Parathyroid adenoma (tissue), 2 donors: ENCODE measurements at regions not wholly inside any gene's neighbourhood (a gene's known extent, or its start where the extent isn't known, plus 50 kb on each side); places are given as distances from the start of the nearest gene placed in this dataset.
A peak's percentile ranks its signal among the peaks of the same experiment; 100 is the strongest.
"Not testable (repeated sequence)": the region's sequence is repeated elsewhere in the genome, so short reads cannot be mapped to it uniquely, and the experiment has no call there.

Experiments used
- H2AFZ ChIP-seq: fragments of 300-600 bp; sonication (generic); one replicate; pipeline ENCODE4 v1.7.0; 2017; ENCODE audit warnings: antibody characterized with exemption, mild to moderate bottlenecking
- H3K27ac ChIP-seq: fragments of 300-600 bp; sonication (generic); one replicate; pipeline ENCODE4 v1.7.0; 2017
- H3K27me3 ChIP-seq: fragments of 300-600 bp; sonication (generic); one replicate; pipeline ENCODE4 v1.7.0; 2017; ENCODE audit warnings: low read length; ENCODE audit not compliant: control insufficient read depth, insufficient read depth
- H3K36me3 ChIP-seq: fragments of 300-600 bp; sonication (generic); one replicate; pipeline ENCODE4 v1.7.0; 2017; ENCODE audit warnings: low read length; ENCODE audit not compliant: control insufficient read depth, insufficient read depth
- H3K4me1 ChIP-seq: fragments of 300-600 bp; sonication (generic); one replicate; pipeline ENCODE4 v1.7.0; 2017; ENCODE audit warnings: control low read depth
- H3K4me2 ChIP-seq: fragments of 300-600 bp; sonication (generic); one replicate; pipeline ENCODE4 v1.7.0; 2017; ENCODE audit warnings: low read length
- H3K4me3 ChIP-seq: fragments of 300-600 bp; sonication (generic); one replicate; pipeline ENCODE4 v1.7.0; 2017; ENCODE audit warnings: low read depth, low read length
- H3K79me2 ChIP-seq: fragments of 300-600 bp; sonication (generic); one replicate; pipeline ENCODE4 v1.7.0; 2017; ENCODE audit warnings: control low read depth
- H3K9ac ChIP-seq: fragments of 300-600 bp; sonication (generic); one replicate; pipeline ENCODE4 v1.7.0; 2017; ENCODE audit warnings: mild to moderate bottlenecking
- H3K9me3 ChIP-seq: fragments of 300-600 bp; sonication (generic); one replicate; pipeline ENCODE4 v1.7.0; 2017; ENCODE audit warnings: low read length; ENCODE audit not compliant: control insufficient read depth
- TF ChIP-seq, protein P1 (sequence below): fragments of 300-600 bp; sonication (generic); IDR thresholded peaks from one replicate; pipeline ENCODE4 v1.7.0; 2017; ENCODE audit warnings: antibody characterized with exemption, mild to moderate bottlenecking
- donor health status: primary hyperparathyroidism.

DNA sequence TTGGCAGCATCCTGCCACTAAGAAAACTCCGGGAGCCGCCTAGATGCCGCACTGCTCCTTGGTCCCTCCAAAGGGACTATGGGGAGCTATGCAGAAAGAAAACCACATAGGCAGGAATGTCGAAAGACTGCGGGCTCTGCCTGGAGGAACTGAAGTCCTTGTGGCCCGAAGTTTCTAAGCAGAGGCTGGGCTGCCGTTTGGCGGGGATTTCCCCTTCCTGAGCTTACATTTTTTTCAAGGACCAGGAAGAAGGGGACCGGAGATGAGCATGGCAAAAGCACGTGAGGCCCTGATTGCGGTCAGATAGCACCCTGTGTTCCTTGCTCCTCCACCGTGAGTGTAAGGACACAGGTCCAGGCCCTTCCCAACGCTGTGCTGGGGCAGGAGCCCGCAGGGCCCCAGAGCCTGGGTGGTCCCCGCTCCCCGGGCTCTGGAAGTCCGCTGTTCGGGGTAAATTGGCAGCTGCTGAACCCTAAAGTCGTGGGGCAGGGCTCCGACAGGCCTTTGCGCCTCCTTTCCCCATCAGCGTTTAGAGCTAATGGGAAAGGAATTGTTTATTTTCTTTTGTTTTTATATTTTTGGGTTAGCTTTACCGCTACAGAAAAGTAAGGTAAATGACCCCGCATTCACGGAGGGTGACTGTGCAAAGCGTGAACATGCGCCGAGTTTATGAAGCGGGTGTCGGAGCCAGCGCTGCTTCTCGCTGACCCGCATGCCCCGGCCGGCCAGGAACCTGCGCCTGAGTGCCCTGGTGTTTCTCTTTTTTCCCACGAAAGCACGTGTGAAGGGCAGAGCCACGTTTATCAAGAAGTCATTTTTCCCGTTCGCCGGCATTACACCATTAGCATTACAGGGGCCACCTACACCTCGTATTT, 356.5 kb upstream of the ZNF32 start:
- H3K4me3 ChIP-seq: no peak overlapping the region
- H3K27me3 ChIP-seq: no peaks in the 10 kb centered on the region
- TF ChIP-seq, protein P1, sequence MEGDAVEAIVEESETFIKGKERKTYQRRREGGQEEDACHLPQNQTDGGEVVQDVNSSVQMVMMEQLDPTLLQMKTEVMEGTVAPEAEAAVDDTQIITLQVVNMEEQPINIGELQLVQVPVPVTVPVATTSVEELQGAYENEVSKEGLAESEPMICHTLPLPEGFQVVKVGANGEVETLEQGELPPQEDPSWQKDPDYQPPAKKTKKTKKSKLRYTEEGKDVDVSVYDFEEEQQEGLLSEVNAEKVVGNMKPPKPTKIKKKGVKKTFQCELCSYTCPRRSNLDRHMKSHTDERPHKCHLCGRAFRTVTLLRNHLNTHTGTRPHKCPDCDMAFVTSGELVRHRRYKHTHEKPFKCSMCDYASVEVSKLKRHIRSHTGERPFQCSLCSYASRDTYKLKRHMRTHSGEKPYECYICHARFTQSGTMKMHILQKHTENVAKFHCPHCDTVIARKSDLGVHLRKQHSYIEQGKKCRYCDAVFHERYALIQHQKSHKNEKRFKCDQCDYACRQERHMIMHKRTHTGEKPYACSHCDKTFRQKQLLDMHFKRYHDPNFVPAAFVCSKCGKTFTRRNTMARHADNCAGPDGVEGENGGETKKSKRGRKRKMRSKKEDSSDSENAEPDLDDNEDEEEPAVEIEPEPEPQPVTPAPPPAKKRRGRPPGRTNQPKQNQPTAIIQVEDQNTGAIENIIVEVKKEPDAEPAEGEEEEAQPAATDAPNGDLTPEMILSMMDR: no peak
- H3K9me3 ChIP-seq: no peaks in the 10 kb centered on the region
- H3K27ac ChIP-seq: no peak overlapping the region
- no peaks in the 10 kb centered on the region for H3K4me1 ChIP-seq
- H3K4me2 ChIP-seq: no peak overlapping the region
- no peaks in the 10 kb centered on the region for H3K36me3 ChIP-seq
- no peaks in the 10 kb centered on the region for H3K79me2 ChIP-seq
- H3K9ac ChIP-seq: no peak overlapping the region
- H2AFZ ChIP-seq: no peak overlapping the region

DNA sequence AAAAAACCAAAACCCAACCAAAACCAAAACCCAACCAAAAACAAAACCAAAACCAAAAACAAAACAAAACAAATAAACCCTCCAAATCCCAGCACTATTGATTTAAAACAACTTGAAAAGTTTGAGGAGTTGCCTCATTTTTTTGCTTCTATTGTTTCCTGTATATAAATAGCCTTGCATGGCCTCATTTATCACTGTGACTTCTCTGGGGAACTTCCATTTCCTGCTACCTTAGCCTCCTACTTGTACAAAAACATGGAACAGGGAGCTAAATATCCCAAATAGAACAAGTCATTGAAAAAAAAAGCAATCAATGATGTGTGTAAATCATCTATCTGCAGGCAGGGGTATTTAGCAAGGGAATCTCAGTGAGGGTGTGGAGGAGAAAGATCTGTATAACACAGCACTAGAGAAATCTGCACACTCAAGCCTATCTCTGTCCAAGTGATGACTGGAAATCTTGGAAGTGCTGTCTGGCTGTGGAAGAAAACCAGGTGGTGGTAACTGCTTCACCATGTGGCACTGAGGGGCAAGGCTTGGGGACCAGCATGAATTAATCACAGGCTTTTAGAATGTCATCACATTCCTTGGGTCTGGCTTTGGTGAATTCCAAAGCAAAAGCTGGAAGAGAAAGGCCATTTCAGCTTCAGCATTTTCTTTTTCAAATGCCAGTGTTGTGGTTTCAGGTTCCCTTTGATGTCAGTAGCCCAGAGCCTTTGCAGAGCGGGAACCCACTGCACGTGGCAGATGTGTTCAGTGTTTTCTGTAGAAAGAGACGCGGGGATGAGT, 349.5 kb upstream of the ZNF32 start:
- no peak overlapping the region for H3K4me3 ChIP-seq
- no peaks in the 10 kb centered on the region for H3K27me3 ChIP-seq
- H3K9me3 ChIP-seq: no peaks in the 10 kb centered on the region
- TF ChIP-seq, protein P1: no peak
- H3K36me3 ChIP-seq: no peaks in the 10 kb centered on the region
- H3K9ac ChIP-seq: no peak overlapping the region
- peak overlapping the region; percentile 72 for H2AFZ ChIP-seq
- peak overlapping the region; percentile 50 for H3K27ac ChIP-seq
- no peaks in the 10 kb centered on the region for H3K79me2 ChIP-seq
- no peak overlapping the region for H3K4me2 ChIP-seq
- H3K4me1 ChIP-seq: peaks cover 11% of the 10 kb centered on the region

DNA sequence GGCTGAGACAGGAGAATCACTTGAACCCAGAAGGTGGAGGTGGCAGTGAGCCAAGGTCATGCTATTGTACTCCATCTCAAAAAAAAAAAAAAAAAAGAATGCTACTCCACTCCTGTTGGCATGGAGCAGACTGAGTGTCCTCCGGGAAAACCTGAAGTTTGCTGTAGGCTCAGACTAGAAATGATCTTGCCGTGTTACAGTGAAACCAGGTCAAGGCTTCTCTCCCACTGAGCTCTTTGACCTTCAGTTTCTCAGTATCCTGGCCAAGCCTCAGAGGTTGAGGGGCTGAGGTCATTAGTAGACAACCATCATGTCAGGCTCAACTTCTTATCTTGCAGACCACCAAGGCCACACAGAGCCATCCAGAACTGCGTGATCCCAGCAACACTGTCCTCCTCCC, 348.6 kb upstream of the ZNF32 start:
- Histone ChIP-seq H2AFZ (no peak overlapping the region), H3K9me3 (no peaks in the 10 kb centered on the region), H3K4me1 (peaks cover 11% of the 10 kb centered on the region), H3K36me3 (no peaks in the 10 kb centered on the region), H3K27ac (no peak overlapping the region), H3K4me2 (no peak overlapping the region), H3K79me2 (no peaks in the 10 kb centered on the region), H3K27me3 (no peaks in the 10 kb centered on the region), H3K4me3 (no peak overlapping the region), H3K9ac (no peak overlapping the region)
- TF ChIP-seq, protein P1: no peak

DNA sequence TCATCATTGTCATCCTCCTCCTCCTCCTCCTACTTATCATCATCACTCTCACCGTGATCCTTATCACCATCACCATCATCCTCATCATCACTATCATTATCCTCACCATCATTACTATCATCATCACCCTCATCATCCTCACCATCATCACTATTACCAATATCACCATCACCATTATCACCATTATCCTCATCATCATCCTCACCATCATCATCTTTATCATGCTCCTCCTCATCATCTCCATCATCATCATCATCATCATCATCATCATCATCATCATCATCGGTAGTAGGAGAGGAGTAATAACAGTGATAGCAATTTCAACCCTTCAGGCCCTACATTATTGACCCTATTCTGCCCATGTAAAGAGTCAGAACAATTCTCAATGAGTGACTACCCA, 345.9 kb upstream of the ZNF32 start:
- Histone ChIP-seq H2AFZ (no peak overlapping the region), H3K9ac (no peak overlapping the region), H3K27ac (no peak overlapping the region), H3K9me3 (no peaks in the 10 kb centered on the region), H3K4me2 (no peak overlapping the region), H3K79me2 (no peaks in the 10 kb centered on the region), H3K27me3 (no peaks in the 10 kb centered on the region), H3K36me3 (no peaks in the 10 kb centered on the region), H3K4me1 (peaks cover 11% of the 10 kb centered on the region), H3K4me3 (no peak overlapping the region)
- TF ChIP-seq, protein P1: no peak

DNA sequence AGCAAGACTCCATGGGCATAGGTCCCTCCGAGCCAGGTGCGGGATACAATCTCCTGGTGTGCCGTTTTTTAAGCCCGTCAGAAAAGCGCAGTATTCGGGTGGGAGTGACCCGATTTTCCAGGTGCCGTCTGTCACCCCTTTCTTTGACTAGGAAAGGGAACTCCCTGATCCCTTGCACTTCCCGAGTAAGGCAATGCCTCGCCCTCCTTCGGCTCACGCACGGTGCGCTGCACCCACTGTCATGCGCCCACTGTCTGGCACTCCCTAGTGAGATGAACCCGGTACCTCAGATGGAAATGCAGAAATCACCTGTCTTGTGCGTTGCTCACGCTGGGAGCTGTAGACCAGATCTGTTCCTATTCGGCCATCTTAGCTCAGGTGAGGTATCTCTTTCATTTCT, 344.1 kb upstream of the ZNF32 start:
- H2AFZ ChIP-seq, H3K27me3 ChIP-seq, H3K27ac ChIP-seq, H3K9ac ChIP-seq, H3K4me1 ChIP-seq, H3K79me2 ChIP-seq, H3K4me3 ChIP-seq, H3K9me3 ChIP-seq, H3K4me2 ChIP-seq, H3K36me3 ChIP-seq: not testable (repeated sequence)
